Prostate gland (tissue), 2 donors: ENCODE measurements at regions not wholly inside any gene's neighbourhood (a gene's known extent, or its start where the extent isn't known, plus 50 kb on each side); places are given as distances from the start of the nearest gene placed in this dataset.

Experiments used
- CTCF ChIP-seq, 4 experiments: fragments of 200-600 bp in 2 of 4; fragments of 450-650 bp in 2 of 4; sonication (generic) in 2 of 4; IDR thresholded peaks; 1 replicate in 3 of 4; 2 replicates in 1 of 4; pipeline ENCODE4 v1.5.1; 2016 to 2019; ENCODE audit warnings: antibody characterized with exemption in 4 of 4, mild to moderate bottlenecking in 2 of 4, moderate library complexity in 2 of 4
- POLR2A ChIP-seq: fragments of 450-650 bp; IDR thresholded peaks from one replicate; pipeline ENCODE4 v1.6.1; 2016; ENCODE audit warnings: antibody characterized with exemption, mild to moderate bottlenecking
- POLR2AphosphoS5 ChIP-seq: sonication (generic); formaldehyde crosslinking; IDR thresholded peaks from one replicate; pipeline ENCODE4 v1.6.1; 2017; ENCODE audit warnings: antibody characterized with exemption

GRCh38 chr10:78617631-78618030, 451.1 kb upstream of the ZMIZ1 start:
- TF ChIP-seq POLR2A (no peak), CTCF (IDR thresholded peaks at IDR 0.05) (no peak), POLR2AphosphoS5 (no peak)
